ENCODE measurements at regions not wholly inside any gene's neighbourhood (a gene's known extent, or its start where the extent isn't known, plus 50 kb on each side); places are given as distances from the start of the nearest gene placed in this dataset.

- Histone ChIP-seq H4K8ac (replicated peaks; ENCODE audit: insufficient read length, low read depth, low read length) (no peak overlapping the region), H3K79me2 (ENCODE audit: insufficient read depth, low read length) (no peaks in the 10 kb centered on the region), H2BK20ac (ENCODE audit: low read depth, low read length, poor library complexity, severe bottlenecking) (no peak overlapping the region), H2BK15ac (ENCODE audit: low read depth, low read length) (no peak overlapping the region), H3K18ac (ENCODE audit: insufficient read length, low read depth, low read length) (no peak overlapping the region), H2AFZ (ENCODE audit: low read length) (no peak overlapping the region), H4K91ac (ENCODE audit: insufficient read length, low read depth, low read length) (no peak overlapping the region), H3K14ac (ENCODE audit: insufficient read depth, low read length) (no peak overlapping the region), H3K56ac (ENCODE audit: insufficient read length, low read depth, low read length) (no peak overlapping the region), H3K79me1 (ENCODE audit: insufficient read depth, low read depth, low read length, poor library complexity, severe bottlenecking) (no peaks in the 10 kb centered on the region), H2AK5ac (ENCODE audit: insufficient read length, low read length) (no peak overlapping the region), H3T11ph (ENCODE audit: low read length) (no peak overlapping the region), H3K9me3 (ENCODE audit: control insufficient read depth, low read depth, low read length) (no peaks in the 10 kb centered on the region), H4K20me1 (ENCODE audit: control insufficient read depth, insufficient read depth, insufficient read length) (no peaks in the 10 kb centered on the region), H2BK5ac (ENCODE audit: insufficient read length, low read length) (no peak overlapping the region), H2BK120ac (ENCODE audit: low read depth, low read length, poor library complexity, severe bottlenecking) (no peak overlapping the region), H4K5ac (ENCODE audit: insufficient read length, low read depth, low read length) (no peak overlapping the region), H2BK12ac (ENCODE audit: insufficient read length, low read depth, low read length) (no peak overlapping the region), H3K27me3 (ENCODE audit: insufficient read depth, low read length) (no peaks in the 10 kb centered on the region), H3K27ac (ENCODE audit: insufficient read length, low read depth, low read length) (no peak overlapping the region), H3K4me2 (ENCODE audit: insufficient read depth, insufficient read length, low read length) (no peak overlapping the region), H3K9ac (ENCODE audit: extremely low read depth, insufficient read length, low read length) (no peak overlapping the region), H3K23me2 (ENCODE audit: insufficient read length, low read depth, low read length, poor library complexity, severe bottlenecking) (no peaks in the 10 kb centered on the region), H3K4me1 (ENCODE audit: insufficient read depth, low read length) (peaks cover 3% of the 10 kb centered on the region; the same call in 1 of the 2 replicates), H3K23ac (ENCODE audit: insufficient read length, low read depth, low read length) (no peak overlapping the region), H3K4ac (ENCODE audit: low read depth, low read length) (no peak overlapping the region)
- Mint-ChIP-seq H3K9me3 (no peaks in the 10 kb centered on the region), H3K4me1 (peaks cover 13 to 31% of the 10 kb centered on the region in 2 experiments), H3K27ac (no peak overlapping the region), H3K36me3 (ENCODE audit: insufficient read depth in 1 of 3, low read depth in 3 of 3) (no peaks in the 10 kb centered on the region; a peak in 2 of 7 replicates), H3K27me3 (ENCODE audit: low read depth) (no peaks in the 10 kb centered on the region), H3K4me3 (no peak overlapping the region)
- DNase-seq = no peak
- TF ChIP-seq, protein P1, sequence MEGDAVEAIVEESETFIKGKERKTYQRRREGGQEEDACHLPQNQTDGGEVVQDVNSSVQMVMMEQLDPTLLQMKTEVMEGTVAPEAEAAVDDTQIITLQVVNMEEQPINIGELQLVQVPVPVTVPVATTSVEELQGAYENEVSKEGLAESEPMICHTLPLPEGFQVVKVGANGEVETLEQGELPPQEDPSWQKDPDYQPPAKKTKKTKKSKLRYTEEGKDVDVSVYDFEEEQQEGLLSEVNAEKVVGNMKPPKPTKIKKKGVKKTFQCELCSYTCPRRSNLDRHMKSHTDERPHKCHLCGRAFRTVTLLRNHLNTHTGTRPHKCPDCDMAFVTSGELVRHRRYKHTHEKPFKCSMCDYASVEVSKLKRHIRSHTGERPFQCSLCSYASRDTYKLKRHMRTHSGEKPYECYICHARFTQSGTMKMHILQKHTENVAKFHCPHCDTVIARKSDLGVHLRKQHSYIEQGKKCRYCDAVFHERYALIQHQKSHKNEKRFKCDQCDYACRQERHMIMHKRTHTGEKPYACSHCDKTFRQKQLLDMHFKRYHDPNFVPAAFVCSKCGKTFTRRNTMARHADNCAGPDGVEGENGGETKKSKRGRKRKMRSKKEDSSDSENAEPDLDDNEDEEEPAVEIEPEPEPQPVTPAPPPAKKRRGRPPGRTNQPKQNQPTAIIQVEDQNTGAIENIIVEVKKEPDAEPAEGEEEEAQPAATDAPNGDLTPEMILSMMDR (conservative IDR thresholded peaks at IDR 0.05) = no peak
- no CpG with 5 or more reads among the region's 6 CpGs for WGBS (ENCODE audit: extremely low coverage, insufficient read length, low lambda C conversion rate)
Observed at GRCh38 chr6:14312587-14312986, 195.0 kb downstream of the CD83 start.
